A673 (cell line): ENCODE measurements at regions not wholly inside any gene's neighbourhood (a gene's known extent, or its start where the extent isn't known, plus 50 kb on each side); places are given as distances from the start of the nearest gene placed in this dataset.

Experiments
- EZH2 ChIP-seq: fragments of 200-600 bp; sonication (generic); IDR thresholded peaks from 2 replicates; pipeline ENCODE4 v1.6.1; 2017; ENCODE audit warnings: borderline replicate concordance, low read depth, mild to moderate bottlenecking, mixed read lengths, antibody characterized with exemption, low read length; ENCODE audit not compliant: poor library complexity, severe bottlenecking
- TF ChIP-seq, protein P1 (sequence below): fragments of 300-800, 200-600 bp; sonication (generic); conservative IDR thresholded peaks from 2 replicates; pipeline ENCODE4 v1.5.1; 2017; ENCODE audit warnings: low read depth, mild to moderate bottlenecking, antibody characterized with exemption, low read length, moderate library complexity, mixed read lengths

DNA sequence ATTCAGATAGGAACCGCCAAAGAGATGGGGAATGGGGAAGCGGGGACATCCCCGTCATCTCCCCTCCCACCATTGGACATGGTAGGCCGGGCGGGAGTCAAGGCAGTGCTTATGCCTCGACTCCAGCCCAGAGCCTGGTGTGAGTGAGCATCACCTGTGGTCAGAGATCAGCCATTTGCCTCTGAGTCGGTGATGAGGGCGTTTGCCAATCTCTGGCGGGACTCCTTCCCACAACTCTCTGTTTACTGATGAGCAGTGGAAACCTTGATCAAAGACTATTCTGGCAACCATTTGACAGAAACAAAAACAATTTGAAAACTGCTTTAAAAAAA, 63.9 kb upstream of the HES1 start:
- TF ChIP-seq, protein P1, sequence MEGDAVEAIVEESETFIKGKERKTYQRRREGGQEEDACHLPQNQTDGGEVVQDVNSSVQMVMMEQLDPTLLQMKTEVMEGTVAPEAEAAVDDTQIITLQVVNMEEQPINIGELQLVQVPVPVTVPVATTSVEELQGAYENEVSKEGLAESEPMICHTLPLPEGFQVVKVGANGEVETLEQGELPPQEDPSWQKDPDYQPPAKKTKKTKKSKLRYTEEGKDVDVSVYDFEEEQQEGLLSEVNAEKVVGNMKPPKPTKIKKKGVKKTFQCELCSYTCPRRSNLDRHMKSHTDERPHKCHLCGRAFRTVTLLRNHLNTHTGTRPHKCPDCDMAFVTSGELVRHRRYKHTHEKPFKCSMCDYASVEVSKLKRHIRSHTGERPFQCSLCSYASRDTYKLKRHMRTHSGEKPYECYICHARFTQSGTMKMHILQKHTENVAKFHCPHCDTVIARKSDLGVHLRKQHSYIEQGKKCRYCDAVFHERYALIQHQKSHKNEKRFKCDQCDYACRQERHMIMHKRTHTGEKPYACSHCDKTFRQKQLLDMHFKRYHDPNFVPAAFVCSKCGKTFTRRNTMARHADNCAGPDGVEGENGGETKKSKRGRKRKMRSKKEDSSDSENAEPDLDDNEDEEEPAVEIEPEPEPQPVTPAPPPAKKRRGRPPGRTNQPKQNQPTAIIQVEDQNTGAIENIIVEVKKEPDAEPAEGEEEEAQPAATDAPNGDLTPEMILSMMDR = no peak
- no peak for TF ChIP-seq EZH2
